Mucosa of descending colon (tissue), 3 donors: ENCODE measurements at regions not wholly inside any gene's neighbourhood (a gene's known extent, or its start where the extent isn't known, plus 50 kb on each side); places are given as distances from the start of the nearest gene placed in this dataset.
"Not testable (repeated sequence)": the region's sequence is repeated elsewhere in the genome, so short reads cannot be mapped to it uniquely, and the experiment has no call there.

Experiments
- ATAC-seq: fragments of 200-7000 bp; cut with Tn5 transposase; one replicate; pipeline ENCODE4 v1.9.1; 2020; ENCODE audit warnings: mild to moderate bottlenecking, moderate library complexity
- DNase-seq, 3 donors: peaks; one replicate each; pipeline ENCODE4 v3.0.0-alpha.2; 2020
- H3K36me3 ChIP-seq: fragments of 200-600 bp; one replicate; pipeline ENCODE4 v1.8.0; 2021; ENCODE audit warnings: low read depth, mild to moderate bottlenecking
- H3K4me1 ChIP-seq: fragments of 200-600 bp; one replicate; pipeline ENCODE4 v1.8.0; 2021; ENCODE audit warnings: low read depth, mild to moderate bottlenecking
- H3K4me3 ChIP-seq: fragments of 200-600 bp; one replicate; pipeline ENCODE4 v1.8.0; 2021; ENCODE audit warnings: mild to moderate bottlenecking
- H3K9me3 ChIP-seq: fragments of 200-600 bp; one replicate; pipeline ENCODE4 v1.8.0; 2021; ENCODE audit warnings: mild to moderate bottlenecking
- CTCF ChIP-seq: fragments of 200-600 bp; IDR thresholded peaks from one replicate; pipeline ENCODE4 v1.8.0; 2022; ENCODE audit warnings: antibody characterized with exemption, mild to moderate bottlenecking
- intact Hi-C, 2 donors: fragments of 100-400 bp; cut with DNase I in 1 of 2; cut with micrococcal nuclease in 1 of 2; formaldehyde crosslinking; loops; one replicate each; pipeline versions ENCODE4 v1.11.0 to v1.11.1; 2022; cut with DNase I, micrococcal nuclease
- donor health status: DM: no; HTN: no; CAD: no; lungs with moderate emphysema.
- donor health status: DM: no; HTN: no; CAD: no.
- donor health status: DM: no; HTN: yes; CAD: no.

GRCh38 chr5:14028188-14028587 is 83.7 kb upstream of the DNAH5 start:
- H3K9me3 ChIP-seq = no peaks in the 10 kb centered on the region
- TF ChIP-seq CTCF = no peak
- no peak overlapping the region for H3K4me3 ChIP-seq
- intact Hi-C loops = no loop called here
- no peaks in the 10 kb centered on the region for H3K36me3 ChIP-seq
- DNase-seq (no peak), ATAC-seq (no peak)
- H3K4me1 ChIP-seq = no peaks in the 10 kb centered on the region

GRCh38 chr5:14025569-14026286 is 81.2 kb upstream of the DNAH5 start:
- intact Hi-C loops = no loop called here
- Histone ChIP-seq H3K36me3 (no peaks in the 10 kb centered on the region), H3K4me3 (no peak overlapping the region), H3K9me3 (no peaks in the 10 kb centered on the region), H3K4me1 (no peaks in the 10 kb centered on the region)
- TF ChIP-seq CTCF = no peak
- DNase-seq = no peak
- no peak for ATAC-seq

- Histone ChIP-seq H3K9me3 (no peaks in the 10 kb centered on the region), H3K36me3 (no peaks in the 10 kb centered on the region), H3K4me3 (no peak overlapping the region), H3K4me1 (no peaks in the 10 kb centered on the region)
- intact Hi-C loops = no loop called here
- no peak for TF ChIP-seq CTCF
- no peak for ATAC-seq
- no peak for DNase-seq
Measured at GRCh38 chr5:14022971-14023370, 78.5 kb upstream of the DNAH5 start.

- H3K9me3 ChIP-seq, intact Hi-C loops, H3K4me1 ChIP-seq, H3K36me3 ChIP-seq, H3K4me3 ChIP-seq, ATAC-seq, DNase-seq: not testable (repeated sequence)
Measured at GRCh38 chr5:14020944-14021343, 76.5 kb upstream of the DNAH5 start.

- TF ChIP-seq CTCF = no peak
- intact Hi-C loops = no loop called here
- DNase-seq (no peak), ATAC-seq (no peak)
- no peak overlapping the region for H3K4me3 ChIP-seq
- H3K4me1 ChIP-seq = no peaks in the 10 kb centered on the region
- no peaks in the 10 kb centered on the region for H3K36me3 ChIP-seq
- H3K9me3 ChIP-seq = no peaks in the 10 kb centered on the region
Measured at GRCh38 chr5:14019768-14020290, 75.3 kb upstream of the DNAH5 start.

- ATAC-seq = no peak
- TF ChIP-seq CTCF = no peak
- intact Hi-C loops = no loop called here
- H3K9me3 ChIP-seq = no peaks in the 10 kb centered on the region
- no peaks in the 10 kb centered on the region for H3K36me3 ChIP-seq
- DNase-seq = no peak
- H3K4me3 ChIP-seq = no peak overlapping the region
- no peaks in the 10 kb centered on the region for H3K4me1 ChIP-seq
Measured at GRCh38 chr5:14017904-14018303, 73.4 kb upstream of the DNAH5 start.
